DOHH2 (cell line): ENCODE measurements at regions not wholly inside any gene's neighbourhood (a gene's known extent, or its start where the extent isn't known, plus 50 kb on each side); places are given as distances from the start of the nearest gene placed in this dataset.

Experiments
- H3F3A ChIP-seq: fragments of 200-600 bp; sonication (generic), shearing (Covaris generic); 2 replicates; pipeline ENCODE4 v1.6.0; 2016; ENCODE audit warnings: antibody characterized with exemption, mild to moderate bottlenecking; ENCODE audit not compliant: control insufficient read depth, insufficient read depth
- H3K27ac ChIP-seq: fragments of 200-600 bp; sonication (generic); 2 replicates; pipeline ENCODE4 v1.5.1; 2014; ENCODE audit warnings: low read depth, mild to moderate bottlenecking, low read length, moderate library complexity
- H3K27me3 ChIP-seq: fragments of 200-600 bp; sonication (generic); 2 replicates; pipeline ENCODE4 v1.6.1; 2014; ENCODE audit warnings: mild to moderate bottlenecking, low read length, mixed read lengths; ENCODE audit not compliant: control insufficient read depth
- H3K36me3 ChIP-seq: fragments of 200-600 bp; sonication (generic); 2 replicates; pipeline ENCODE4 v1.6.1; 2014; ENCODE audit warnings: mild to moderate bottlenecking, low read length, moderate library complexity, mixed read lengths; ENCODE audit not compliant: control insufficient read depth
- H3K4me1 ChIP-seq: fragments of 200-600 bp; sonication (generic); 2 replicates; pipeline ENCODE4 v1.6.1; 2014; ENCODE audit warnings: mild to moderate bottlenecking, low read length, mixed read lengths; ENCODE audit not compliant: control insufficient read depth
- H3K4me2 ChIP-seq: fragments of 200-600 bp; sonication (generic); 2 replicates; pipeline ENCODE4 v1.6.0; 2014; ENCODE audit warnings: mild to moderate bottlenecking, low read length, moderate library complexity
- H3K4me3 ChIP-seq: fragments of 200-600 bp; sonication (generic); 2 replicates; pipeline ENCODE4 v1.5.1; 2014; ENCODE audit warnings: mild to moderate bottlenecking, low read length, mixed read lengths
- H3K79me2 ChIP-seq: fragments of 200-600 bp; sonication (generic); 2 replicates; pipeline ENCODE4 v1.6.1; 2014; ENCODE audit warnings: mild to moderate bottlenecking, low read length, mixed read lengths; ENCODE audit not compliant: control insufficient read depth
- H3K9me2 ChIP-seq: fragments of 200-600 bp; sonication (generic); replicated peaks from 2 replicates; pipeline ENCODE4 v1.6.1; 2014; ENCODE audit warnings: mild to moderate bottlenecking, low read length, mixed read lengths; ENCODE audit not compliant: control insufficient read depth
- H3K9me3 ChIP-seq: fragments of 200-600 bp; sonication (generic); 2 replicates; pipeline ENCODE4 v1.6.1; 2014; ENCODE audit warnings: antibody characterized with exemption, low read length, mixed read lengths; ENCODE audit not compliant: control insufficient read depth, insufficient read depth
- H4K20me1 ChIP-seq: fragments of 200-600 bp; sonication (generic); 2 replicates; pipeline ENCODE4 v1.6.0; 2014; ENCODE audit warnings: low read depth, mild to moderate bottlenecking, antibody characterized with exemption, low read length, moderate library complexity; ENCODE audit not compliant: control insufficient read depth, insufficient read depth
- CTCF ChIP-seq: fragments of 200-600 bp; sonication (generic); IDR thresholded peaks from one replicate; pipeline ENCODE4 v1.5.1; 2014; ENCODE audit warnings: antibody characterized with exemption, mild to moderate bottlenecking, low read depth, low read length; ENCODE audit not compliant: poor library complexity, severe bottlenecking
- EZH2phosphoT487 ChIP-seq: fragments of 200-600 bp; sonication (generic); IDR thresholded peaks from 2 replicates; pipeline ENCODE4 v1.6.1; 2017; ENCODE audit warnings: borderline replicate concordance, mild to moderate bottlenecking, antibody characterized with exemption, low read length, moderate library complexity, mixed read lengths

- Histone ChIP-seq H3K79me2 (no peaks in the 10 kb centered on the region), H3K27me3 (no peaks in the 10 kb centered on the region), H4K20me1 (no peaks in the 10 kb centered on the region), H3K27ac (no peak overlapping the region), H3F3A (no peaks in the 10 kb centered on the region), H3K9me3 (no peaks in the 10 kb centered on the region), H3K36me3 (no peaks in the 10 kb centered on the region), H3K4me2 (no peak overlapping the region), H3K4me1 (no peaks in the 10 kb centered on the region), H3K4me3 (no peak overlapping the region), H3K9me2 (no peaks in the 10 kb centered on the region)
- TF ChIP-seq CTCF (no peak), EZH2phosphoT487 (no peak)
Observed at GRCh38 chr18:22052405-22053105, 116.8 kb upstream of the GATA6 start.

DNA sequence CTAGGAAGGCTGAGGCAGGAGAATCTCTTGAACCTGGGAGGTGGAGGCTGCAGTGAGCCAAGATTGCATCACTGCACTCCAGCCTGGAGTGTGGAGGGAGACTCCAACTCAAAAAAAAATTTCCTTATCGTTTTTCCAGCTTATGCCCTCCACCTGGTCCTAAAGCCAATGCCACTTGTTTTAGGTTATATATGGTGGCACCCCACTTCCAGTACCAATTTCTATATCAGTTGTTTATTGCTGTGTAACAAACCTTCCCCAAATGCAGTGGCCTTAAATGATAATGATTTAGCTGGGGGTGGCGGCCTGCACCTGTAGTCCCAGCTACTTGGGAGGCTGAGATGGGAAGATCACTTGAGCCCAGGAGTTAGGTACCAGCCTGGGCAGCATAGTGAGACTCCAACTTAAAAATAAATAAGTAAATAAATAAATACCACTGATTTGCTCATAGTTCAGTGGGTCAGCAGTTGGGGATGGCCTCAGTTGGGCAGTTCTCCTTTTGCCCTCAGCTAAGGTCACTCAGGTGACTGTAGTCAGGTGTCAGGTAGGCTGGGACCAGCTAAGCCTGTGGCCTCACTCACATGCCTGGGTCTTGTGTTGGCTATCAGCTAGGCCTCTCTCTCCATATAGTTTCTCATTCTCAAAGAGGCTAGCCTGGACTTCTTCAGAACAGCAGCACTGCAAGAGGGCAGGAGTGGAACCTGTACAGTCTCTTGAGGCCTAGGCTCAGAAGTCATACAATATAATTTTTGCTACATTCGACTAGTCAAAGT lies 113.7 kb upstream of the GATA6 start:
- Histone ChIP-seq H3K27me3 (no peaks in the 10 kb centered on the region), H3K9me3 (no peaks in the 10 kb centered on the region), H4K20me1 (no peaks in the 10 kb centered on the region), H3K4me1 (no peaks in the 10 kb centered on the region), H3K9me2 (no peaks in the 10 kb centered on the region), H3K79me2 (no peaks in the 10 kb centered on the region), H3K4me2 (no peak overlapping the region), H3K27ac (no peak overlapping the region), H3F3A (no peaks in the 10 kb centered on the region), H3K36me3 (no peaks in the 10 kb centered on the region), H3K4me3 (no peak overlapping the region)
- TF ChIP-seq CTCF = no peak
- TF ChIP-seq EZH2phosphoT487 = no peak

DNA sequence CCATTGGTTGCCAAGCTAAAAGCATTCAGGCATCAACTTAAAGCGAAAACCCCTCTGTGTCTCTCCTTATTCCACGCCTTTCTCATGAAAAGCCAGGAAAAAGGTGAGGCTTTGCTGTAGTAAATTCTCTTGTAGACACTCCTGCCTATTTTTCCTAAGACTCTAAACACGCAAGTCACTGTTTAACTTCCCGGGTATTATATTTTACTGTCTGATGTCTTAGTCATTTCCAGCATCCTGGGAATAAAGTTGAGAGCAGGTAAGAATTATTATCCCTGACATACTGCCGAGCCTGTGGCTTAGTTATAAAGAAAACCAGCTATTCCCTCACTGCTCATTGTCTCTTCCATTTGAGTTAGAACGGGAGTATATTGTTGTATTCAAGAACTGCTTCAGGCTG lies 112.4 kb upstream of the GATA6 start:
- Histone ChIP-seq H3K4me3 (no peak overlapping the region), H4K20me1 (no peaks in the 10 kb centered on the region), H3F3A (no peaks in the 10 kb centered on the region), H3K9me3 (no peaks in the 10 kb centered on the region), H3K79me2 (no peaks in the 10 kb centered on the region), H3K9me2 (no peaks in the 10 kb centered on the region), H3K27me3 (no peaks in the 10 kb centered on the region), H3K27ac (no peak overlapping the region), H3K36me3 (no peaks in the 10 kb centered on the region), H3K4me2 (no peak overlapping the region), H3K4me1 (no peaks in the 10 kb centered on the region)
- TF ChIP-seq CTCF (no peak), EZH2phosphoT487 (no peak)
